GM13976 (cell line): ENCODE measurements at regions not wholly inside any gene's neighbourhood (a gene's known extent, or its start where the extent isn't known, plus 50 kb on each side); places are given as distances from the start of the nearest gene placed in this dataset.

Experiments
- DNase-seq: peaks from one replicate; pipeline ENCODE4 v3.0.0; 2012; ENCODE audit warnings: low spot score
- CTCF ChIP-seq: IDR thresholded peaks from 2 replicates; pipeline ENCODE4 v1.5.1; 2012; ENCODE audit warnings: borderline replicate concordance, mild to moderate bottlenecking; ENCODE audit not compliant: insufficient read depth; ENCODE audit errors: extremely low read depth, missing control alignments, control extremely low read depth
- in situ Hi-C: fragments of 300-500 bp; cut with MboI; formaldehyde crosslinking; loops from one replicate; pipeline ENCODE4 v1.12.0; 2022; ENCODE audit warnings: low sequenced_read_pairs, mixed read lengths, inconsistent platforms; ENCODE audit not compliant: unreplicated experiment

GRCh38 chr7:85980740-85981139 is 663.0 kb upstream of the GRM3 start:
- TF ChIP-seq CTCF = no peak
- no peak for DNase-seq
- in situ Hi-C loops = no loop called here

GRCh38 chr7:85974176-85974575 is 669.5 kb upstream of the GRM3 start:
- in situ Hi-C loops = no loop called here
- no peak for DNase-seq
- no peak for TF ChIP-seq CTCF

GRCh38 chr7:85972504-85973141 is 671.1 kb upstream of the GRM3 start:
- TF ChIP-seq CTCF = no peak
- in situ Hi-C loops = no loop called here

GRCh38 chr7:85954961-85955360 is 688.7 kb upstream of the GRM3 start:
- TF ChIP-seq CTCF = no peak
- in situ Hi-C loops = no loop called here
- DNase-seq = no peak

More at GRCh38 chr7:85972504-85973141, 671.1 kb upstream of the GRM3 start:
- DNase-seq = no peak

GRCh38 chr7:85950871-85951270 is 692.8 kb upstream of the GRM3 start:
- in situ Hi-C loops = no loop called here
- TF ChIP-seq CTCF = no peak
- no peak for DNase-seq

- no peak for TF ChIP-seq CTCF
- DNase-seq = no peak
- in situ Hi-C loops = no loop called here
Measured at GRCh38 chr7:85950418-85950817, 693.3 kb upstream of the GRM3 start.

- DNase-seq = no peak
Measured at GRCh38 chr7:85947767-85948166, 695.9 kb upstream of the GRM3 start.

More at GRCh38 chr7:85947767-85948166, 695.9 kb upstream of the GRM3 start:
- in situ Hi-C loops = no loop called here
- no peak for TF ChIP-seq CTCF
